ENCODE measurements at regions not wholly inside any gene's neighbourhood (a gene's known extent, or its start where the extent isn't known, plus 50 kb on each side); places are given as distances from the start of the nearest gene placed in this dataset.

- Mint-ChIP-seq H3K9me3 (no peaks in the 10 kb centered on the region), H3K4me3 (peak overlapping the region; percentile 25), H3K36me3 (ENCODE audit: low read depth) (no peaks in the 10 kb centered on the region)
Measured at GRCh38 chr9:93860694-93861658, 94.2 kb downstream of the BARX1 start.

GRCh38 chr9:93859431-93860215 is 95.5 kb downstream of the BARX1 start:
- no peaks in the 10 kb centered on the region for H3K36me3 Mint-ChIP-seq (ENCODE audit: low read depth)
- Histone ChIP-seq H3K27me3 (ENCODE audit: control insufficient read depth, insufficient read depth, low read length, poor library complexity, severe bottlenecking) (no peaks in the 10 kb centered on the region), H3K36me3 (ENCODE audit: control insufficient read depth, insufficient read depth, low read length) (no peaks in the 10 kb centered on the region), H3K27ac (ENCODE audit: low read depth, low read length) (no peak overlapping the region), H3K9me3 (ENCODE audit: control insufficient read depth, low read length) (no peaks in the 10 kb centered on the region), H3K4me1 (ENCODE audit: control insufficient read depth, insufficient read depth, low read length) (no peaks in the 10 kb centered on the region), H3K9ac (ENCODE audit: extremely low read depth, low read length, poor library complexity, severe bottlenecking) (no peak overlapping the region), H3K4me3 (ENCODE audit: low read length) (no peak overlapping the region)
- TF ChIP-seq CTCF (conservative IDR thresholded peaks at IDR 0.05): peak; percentile 68
- no peaks in the 10 kb centered on the region for H3K4me1 Mint-ChIP-seq
- WGBS, 2 experiments (ENCODE audit: insufficient coverage in 1 of 2, insufficient read length in 1 of 2): 88 to 90% methylated on average over 5 to 10 of the region's 10 CpGs
- H3K27ac Mint-ChIP-seq: no peak overlapping the region
- no peaks in the 10 kb centered on the region for H3K9me3 Mint-ChIP-seq
- DNase-seq: peak; percentile 63
- peaks cover 6% of the 10 kb centered on the region for H3K27me3 Mint-ChIP-seq (ENCODE audit: insufficient read depth)
- H3K4me3 Mint-ChIP-seq: no peak overlapping the region

More at GRCh38 chr9:93860694-93861658, 94.2 kb downstream of the BARX1 start:
- no peaks in the 10 kb centered on the region for H3K9me3 ChIP-seq (ENCODE audit: control insufficient read depth, low read length)
- Mint-ChIP-seq H3K27me3 (ENCODE audit: insufficient read depth) (peaks cover 2% of the 10 kb centered on the region), H3K27ac (no peak overlapping the region), H3K4me1 (no peaks in the 10 kb centered on the region)
- H3K27me3 ChIP-seq (ENCODE audit: control insufficient read depth, insufficient read depth, low read length, poor library complexity, severe bottlenecking): no peaks in the 10 kb centered on the region
- no peak overlapping the region for H3K4me3 ChIP-seq (ENCODE audit: low read length)
- 91% methylated on average over 39 to 50 of the region's 50 CpGs for WGBS, 2 experiments (ENCODE audit: insufficient coverage in 1 of 2, insufficient read length in 1 of 2)
- TF ChIP-seq CTCF (conservative IDR thresholded peaks at IDR 0.05): no peak
- H3K4me1 ChIP-seq (ENCODE audit: control insufficient read depth, insufficient read depth, low read length): no peaks in the 10 kb centered on the region
- no peak overlapping the region for H3K27ac ChIP-seq (ENCODE audit: low read depth, low read length)
- peak; percentile 60 for DNase-seq
- no peak overlapping the region for H3K9ac ChIP-seq (ENCODE audit: extremely low read depth, low read length, poor library complexity, severe bottlenecking)
- no peaks in the 10 kb centered on the region for H3K36me3 ChIP-seq (ENCODE audit: control insufficient read depth, insufficient read depth, low read length)

GRCh38 chr9:93857528-93857927 is 97.6 kb downstream of the BARX1 start:
- Histone ChIP-seq H3K9ac (ENCODE audit: extremely low read depth, low read length, poor library complexity, severe bottlenecking) (no peak overlapping the region), H3K4me3 (ENCODE audit: low read length) (no peak overlapping the region), H3K9me3 (ENCODE audit: control insufficient read depth, low read length) (no peaks in the 10 kb centered on the region), H3K27ac (ENCODE audit: low read depth, low read length) (no peak overlapping the region), H3K36me3 (ENCODE audit: control insufficient read depth, insufficient read depth, low read length) (no peaks in the 10 kb centered on the region), H3K27me3 (ENCODE audit: control insufficient read depth, insufficient read depth, low read length, poor library complexity, severe bottlenecking) (no peaks in the 10 kb centered on the region), H3K4me1 (ENCODE audit: control insufficient read depth, insufficient read depth, low read length) (no peaks in the 10 kb centered on the region)
- no peaks in the 10 kb centered on the region for H3K4me1 Mint-ChIP-seq
- H3K4me3 Mint-ChIP-seq: no peak overlapping the region
- no peak for TF ChIP-seq CTCF (conservative IDR thresholded peaks at IDR 0.05)
- H3K27ac Mint-ChIP-seq: no peak overlapping the region
- no peaks in the 10 kb centered on the region for H3K36me3 Mint-ChIP-seq (ENCODE audit: low read depth)
- no peaks in the 10 kb centered on the region for H3K9me3 Mint-ChIP-seq
- H3K27me3 Mint-ChIP-seq (ENCODE audit: insufficient read depth): peaks cover 9% of the 10 kb centered on the region
- no peak for DNase-seq
